ENCODE measurements at regions not wholly inside any gene's neighbourhood (a gene's known extent, or its start where the extent isn't known, plus 50 kb on each side); places are given as distances from the start of the nearest gene placed in this dataset.
"Not testable (repeated sequence)": the region's sequence is repeated elsewhere in the genome, so short reads cannot be mapped to it uniquely, and the experiment has no call there.

GRCh38 chr4:95898226-95898625 is 58.3 kb downstream of the PDHA2 start:
- DNase-seq = no peak

GRCh38 chr4:95909211-95909610 is 69.3 kb downstream of the PDHA2 start:
- no peak for DNase-seq

GRCh38 chr4:95910749-95911148 is 70.9 kb downstream of the PDHA2 start:
- no peak for DNase-seq

GRCh38 chr4:95921470-95921869 is 81.6 kb downstream of the PDHA2 start:
- DNase-seq = no peak

- no peak for DNase-seq
These were observed 89.7 kb downstream of the PDHA2 start for GRCh38 chr4:95929448-95930064.

GRCh38 chr4:95939141-95939540 is 99.2 kb downstream of the PDHA2 start:
- no peak for DNase-seq

GRCh38 chr4:95949136-95949765 is 109.4 kb downstream of the PDHA2 start:
- no peak for DNase-seq

GRCh38 chr4:95949808-95950207 is 109.9 kb downstream of the PDHA2 start:
- no peak for DNase-seq

- DNase-seq = not testable (repeated sequence)
These were observed 112.6 kb downstream of the PDHA2 start for GRCh38 chr4:95952538-95952937.

- DNase-seq = no peak
These were observed 116.2 kb downstream of the PDHA2 start for GRCh38 chr4:95956094-95956493.

GRCh38 chr4:95957054-95957453 is 117.2 kb downstream of the PDHA2 start:
- DNase-seq = no peak

- no peak for DNase-seq
These were observed 117.9 kb downstream of the PDHA2 start for GRCh38 chr4:95957759-95958158.

GRCh38 chr4:95959182-95959581 is 119.3 kb downstream of the PDHA2 start:
- DNase-seq = no peak

- DNase-seq = no peak
These were observed 119.7 kb downstream of the PDHA2 start for GRCh38 chr4:95959633-95960032.

GRCh38 chr4:95963456-95963855 is 123.6 kb downstream of the PDHA2 start:
- DNase-seq = no peak

- DNase-seq = no peak
These were observed 140.3 kb downstream of the PDHA2 start for GRCh38 chr4:95979961-95980876.

GRCh38 chr4:95980877-95981360 is 141.0 kb downstream of the PDHA2 start:
- DNase-seq = no peak

- no peak for DNase-seq
These were observed 141.7 kb downstream of the PDHA2 start for GRCh38 chr4:95981591-95981990.

GRCh38 chr4:95982516-95982915 is 142.6 kb downstream of the PDHA2 start:
- no peak for DNase-seq

- no peak for DNase-seq
These were observed 144.2 kb downstream of the PDHA2 start for GRCh38 chr4:95984081-95984480.

GRCh38 chr4:95985051-95985450 is 145.2 kb downstream of the PDHA2 start:
- DNase-seq = no peak

GRCh38 chr4:95985791-95986550 is 146.1 kb downstream of the PDHA2 start:
- DNase-seq = no peak

Data from muscle of back (tissue), 3 donors.